ENCODE measurements at regions not wholly inside any gene's neighbourhood (a gene's known extent, or its start where the extent isn't known, plus 50 kb on each side); places are given as distances from the start of the nearest gene placed in this dataset.

DNA sequence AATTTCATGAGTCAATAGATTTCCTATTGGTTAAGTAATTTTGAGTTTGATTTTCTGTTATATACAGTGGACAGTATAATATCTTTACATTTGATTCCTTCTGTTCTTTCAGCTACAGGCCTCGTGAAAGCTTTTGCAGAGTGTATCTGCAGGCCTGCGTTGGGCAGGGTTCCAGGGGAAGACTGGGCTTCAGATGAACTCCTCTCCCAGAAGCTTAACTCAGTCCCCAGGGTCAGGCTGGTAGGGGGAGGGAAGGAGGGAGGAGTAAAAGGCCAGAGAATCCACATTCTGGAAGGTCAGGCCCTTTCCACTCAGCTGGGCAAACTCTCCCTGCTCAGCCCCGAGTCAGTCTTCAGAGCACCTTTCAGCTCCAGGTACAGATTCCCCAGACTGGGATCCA is 100.4 kb upstream of the NECTIN1 start:
- TF ChIP-seq, protein P1, sequence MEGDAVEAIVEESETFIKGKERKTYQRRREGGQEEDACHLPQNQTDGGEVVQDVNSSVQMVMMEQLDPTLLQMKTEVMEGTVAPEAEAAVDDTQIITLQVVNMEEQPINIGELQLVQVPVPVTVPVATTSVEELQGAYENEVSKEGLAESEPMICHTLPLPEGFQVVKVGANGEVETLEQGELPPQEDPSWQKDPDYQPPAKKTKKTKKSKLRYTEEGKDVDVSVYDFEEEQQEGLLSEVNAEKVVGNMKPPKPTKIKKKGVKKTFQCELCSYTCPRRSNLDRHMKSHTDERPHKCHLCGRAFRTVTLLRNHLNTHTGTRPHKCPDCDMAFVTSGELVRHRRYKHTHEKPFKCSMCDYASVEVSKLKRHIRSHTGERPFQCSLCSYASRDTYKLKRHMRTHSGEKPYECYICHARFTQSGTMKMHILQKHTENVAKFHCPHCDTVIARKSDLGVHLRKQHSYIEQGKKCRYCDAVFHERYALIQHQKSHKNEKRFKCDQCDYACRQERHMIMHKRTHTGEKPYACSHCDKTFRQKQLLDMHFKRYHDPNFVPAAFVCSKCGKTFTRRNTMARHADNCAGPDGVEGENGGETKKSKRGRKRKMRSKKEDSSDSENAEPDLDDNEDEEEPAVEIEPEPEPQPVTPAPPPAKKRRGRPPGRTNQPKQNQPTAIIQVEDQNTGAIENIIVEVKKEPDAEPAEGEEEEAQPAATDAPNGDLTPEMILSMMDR (IDR thresholded peaks at IDR 0.05; ENCODE audit: extremely low read depth in 1 of 2, insufficient read depth in 1 of 2, low read depth in 1 of 2, low read length in 2 of 2), result no peak
- TF ChIP-seq GATA2 (IDR thresholded peaks at IDR 0.05; ENCODE audit: insufficient read depth, insufficient read length, low read depth, low read length), result no peak
- TF ChIP-seq MAX (IDR thresholded peaks at IDR 0.05; ENCODE audit: insufficient read depth, insufficient read length), result no peak
- no peak for TF ChIP-seq EZH2 (IDR thresholded peaks at IDR 0.05; ENCODE audit: borderline replicate concordance, low read depth, low read length, severe bottlenecking)
- no peak for TF ChIP-seq JUN (IDR thresholded peaks at IDR 0.05; ENCODE audit: borderline replicate concordance, insufficient read depth, insufficient read length, low read depth)
- TF ChIP-seq POLR2AphosphoS5 (IDR thresholded peaks at IDR 0.05; ENCODE audit: insufficient read depth, low read depth, low read length), result no peak
- TF ChIP-seq POLR2A (IDR thresholded peaks at IDR 0.05; ENCODE audit: low read depth, low read length), result no peak
- TF ChIP-seq FOS (IDR thresholded peaks at IDR 0.05; ENCODE audit: borderline replicate concordance, insufficient read depth, low read length), result no peak
- TF ChIP-seq MYC (IDR thresholded peaks at IDR 0.05; ENCODE audit: low read depth, low read length), result no peak
- no peak for FAIRE-seq
- Histone ChIP-seq H3K27me3 (ENCODE audit: control insufficient read depth in 2 of 2, insufficient read depth in 2 of 2, low read length in 2 of 2) (no peaks in the 10 kb centered on the region), H4K20me1 (replicated peaks; ENCODE audit: control insufficient read depth, extremely low read depth, insufficient read depth, low read length) (no peaks in the 10 kb centered on the region), H3K79me2 (ENCODE audit: control insufficient read depth, insufficient read depth, low read length) (no peaks in the 10 kb centered on the region), H3K9me1 (replicated peaks; ENCODE audit: control insufficient read depth, extremely low read depth, insufficient read depth, low read length) (no peaks in the 10 kb centered on the region), H3K9me3 (replicated peaks; ENCODE audit: control insufficient read depth, insufficient read depth, low read length) (no peaks in the 10 kb centered on the region), H3K36me3 (ENCODE audit: control insufficient read depth in 2 of 2, extremely low read depth in 1 of 2, insufficient read depth in 2 of 2, low read length in 2 of 2) (no peaks in the 10 kb centered on the region), H3K27ac (ENCODE audit: insufficient read depth, low read depth, low read length) (no peak overlapping the region), H3K9ac (replicated peaks; ENCODE audit: extremely low read depth, insufficient read depth, low read length) (no peak overlapping the region), H2AFZ (ENCODE audit: low read depth, low read length) (no peak overlapping the region), H3K4me1 (ENCODE audit: control insufficient read depth, extremely low read depth, insufficient read depth, low read length) (no peaks in the 10 kb centered on the region), H3K4me2 (ENCODE audit: insufficient read depth, low read length) (no peak overlapping the region), H3K4me3 (replicated peaks in 1 of 3; ENCODE audit: insufficient read depth in 1 of 3, low read depth in 1 of 3, low read length in 3 of 3) (no peak overlapping the region)
- no TSS peak for BruUV-seq (replicated peaks)
- CTCF ChIA-PET, result no interaction called here
- dilution Hi-C loops (cut with MboI; ENCODE audit: extremely low pct_ligation_motif_present, low sequenced_read_pairs) (no loop called here), intact Hi-C loops (cut with micrococcal nuclease) (no loop called here)
- POLR2A ChIA-PET, result no interaction called here
- no peak for DNase-seq (ENCODE audit: low read depth, low spot score)

Measured in endothelial cell of umbilical vein (primary cell).